ENCODE measurements at regions not wholly inside any gene's neighbourhood (a gene's known extent, or its start where the extent isn't known, plus 50 kb on each side); places are given as distances from the start of the nearest gene placed in this dataset.
A peak's percentile ranks its signal among the peaks of the same experiment; 100 is the strongest.

GRCh38 chr10:83108565-83109333 lies 1030.6 kb upstream of the GHITM start:
- no peak overlapping the region for H3K23ac ChIP-seq (ENCODE audit: insufficient read length)
- H2BK5ac ChIP-seq (ENCODE audit: low read depth, low read length) = no peak overlapping the region
- no peak overlapping the region for H3K4me3 ChIP-seq (ENCODE audit: extremely low read depth in 1 of 4, insufficient read depth in 2 of 4, low read depth in 3 of 4, low read length in 4 of 4)
- no peak overlapping the region for H2BK12ac ChIP-seq (ENCODE audit: low read depth, low read length)
- ChIA-PET POLR2A (ENCODE audit: partially characterized antibody) (no interaction called here), CTCF (ENCODE audit: partially characterized antibody) (interaction anchor here (0.6 kb wide), 1 partner anchor 10 kb away, joined by 3 read pairs; no protein-coding TSS in a partner anchor)
- no peak overlapping the region for H3K4me2 ChIP-seq (ENCODE audit: insufficient read depth in 1 of 2, low read depth in 2 of 2, low read length in 2 of 2)
- H3K27ac ChIP-seq (ENCODE audit: low read depth, low read length) = no peak overlapping the region
- DNase-seq (ENCODE audit: low read depth in 1 of 2, low spot score in 2 of 2) = no peak
- no peak overlapping the region for H3K9ac ChIP-seq (replicated peaks in 1 of 4; ENCODE audit: extremely low read depth in 1 of 4, low read depth in 3 of 4, low read length in 3 of 4)
- no peak overlapping the region for H4K8ac ChIP-seq (ENCODE audit: extremely low read depth, insufficient read depth, low read length)
- no peaks in the 10 kb centered on the region for H3K4me1 ChIP-seq (replicated peaks in 1 of 4; ENCODE audit: control insufficient read depth in 3 of 4, insufficient read depth in 4 of 4, low read length in 3 of 4)
- no peak overlapping the region for H2BK120ac ChIP-seq (replicated peaks; ENCODE audit: low read depth, low read length)
- H2BK20ac ChIP-seq (ENCODE audit: low read length) = no peak overlapping the region
- no peak for TF ChIP-seq ASH2L (IDR thresholded peaks at IDR 0.05; ENCODE audit: low read length)
- no peak for TF ChIP-seq SUZ12 (IDR thresholded peaks at IDR 0.05; ENCODE audit: low read length)
- TF ChIP-seq SP1 (IDR thresholded peaks at IDR 0.05; ENCODE audit: low read depth, low read length) = no peak
- H3K79me1 ChIP-seq (ENCODE audit: low read depth, low read length) = no peaks in the 10 kb centered on the region
- no peak overlapping the region for H2BK15ac ChIP-seq (ENCODE audit: low read length)
- WGBS, 2 experiments (ENCODE audit: extremely low coverage in 1 of 2, insufficient coverage in 1 of 2, insufficient read length in 1 of 2, insufficient replicate concordance in 2 of 2, low coverage in 1 of 2, low lambda C conversion rate in 2 of 2, missing lambda C conversion rate in 1 of 2) = 83% methylated on average over 7 of the region's 7 CpGs; no CpG with 5 or more reads in 1 of the 2 experiments
- no peak overlapping the region for H3K56ac ChIP-seq (replicated peaks; ENCODE audit: insufficient read length, low read depth, low read length)
- no peak overlapping the region for H4K91ac ChIP-seq (replicated peaks; ENCODE audit: insufficient read length, low read length)
- H3K18ac ChIP-seq (ENCODE audit: extremely low read depth, low read length) = no peak overlapping the region
- H3K36me3 ChIP-seq (ENCODE audit: control insufficient read depth in 2 of 4, insufficient read depth in 4 of 4, low read length in 3 of 4) = no peaks in the 10 kb centered on the region
- no peaks in the 10 kb centered on the region for H3K27me3 ChIP-seq (replicated peaks in 1 of 4; ENCODE audit: control insufficient read depth in 3 of 4, extremely low read depth in 1 of 4, insufficient read depth in 3 of 4, low read length in 3 of 4)
- no peaks in the 10 kb centered on the region for H3K23me2 ChIP-seq (ENCODE audit: low read depth, low read length)
- H3K9me3 ChIP-seq (ENCODE audit: insufficient read depth in 2 of 2, low read depth in 1 of 2, low read length in 1 of 2) = peaks cover 0 to 5% of the 10 kb centered on the region in 2 experiments; a peak in 1 of 4 replicates
- H3K4ac ChIP-seq (replicated peaks; ENCODE audit: insufficient read length, low read depth, low read length) = no peak overlapping the region
- no peaks in the 10 kb centered on the region for H4K20me1 ChIP-seq (replicated peaks in 1 of 2; ENCODE audit: control insufficient read depth in 1 of 2, insufficient read depth in 2 of 2, low read length in 2 of 2)
- no peak overlapping the region for H3K14ac ChIP-seq (ENCODE audit: insufficient read length)
- H3K79me2 ChIP-seq (ENCODE audit: control insufficient read depth in 1 of 2, insufficient read depth in 2 of 2, low read length in 2 of 2) = no peaks in the 10 kb centered on the region
- H2AFZ ChIP-seq (ENCODE audit: low read length) = peak overlapping the region; percentile 10; the same call in 1 of the 2 replicates
- no peak overlapping the region for H4K5ac ChIP-seq (ENCODE audit: insufficient read length, low read depth, low read length)
- no peak overlapping the region for H2AK5ac ChIP-seq (ENCODE audit: low read depth, low read length)
- no peak for FAIRE-seq
